BJ (cell line): ENCODE measurements at regions not wholly inside any gene's neighbourhood (a gene's known extent, or its start where the extent isn't known, plus 50 kb on each side); places are given as distances from the start of the nearest gene placed in this dataset.

Source experiments
- CTCF ChIA-PET: fragments of 350-600 bp; formaldehyde crosslinking; extraction: SDS; loops from one replicate; lab custom pipeline; 2021; ENCODE audit warnings: antibody characterized with exemption, inconsistent platforms; lab: Yijun Ruan, JAX
- POLR2A ChIA-PET: fragments of 300-600 bp; sonication (Branson Sonifier 250); formaldehyde crosslinking; extraction: SDS; loops from one replicate; lab custom pipeline; 2021; ENCODE audit warnings: antibody characterized with exemption; lab: Charles Lee
- DNase-seq: peaks from one replicate; pipeline ENCODE4 v3.0.0-alpha.2; 2011; ENCODE audit warnings: low read depth
- H3K27me3 ChIP-seq: 2 replicates; pipeline ENCODE4 v1.6.0; 2011; ENCODE audit warnings: low read length; ENCODE audit not compliant: control insufficient read depth, insufficient read depth
- H3K36me3 ChIP-seq: 2 replicates; pipeline ENCODE4 v1.5.1; 2011; ENCODE audit warnings: low read length; ENCODE audit not compliant: control insufficient read depth, insufficient read depth
- H3K4me3 ChIP-seq: 2 replicates; pipeline ENCODE4 v1.5.1; 2011; ENCODE audit warnings: low read depth, mild to moderate bottlenecking, control low read depth, low read length
- CTCF ChIP-seq: IDR thresholded peaks from 2 replicates; pipeline ENCODE4 v1.5.1; 2011; ENCODE audit warnings: low read depth, mild to moderate bottlenecking, control low read depth, inconsistent platforms, low read length, moderate library complexity; ENCODE audit not compliant: insufficient read depth

- ChIA-PET POLR2A (no interaction called here), CTCF (no interaction called here)
- Histone ChIP-seq H3K27me3 (no peaks in the 10 kb centered on the region), H3K36me3 (no peaks in the 10 kb centered on the region), H3K4me3 (no peak overlapping the region)
- no peak for DNase-seq
- no peak for TF ChIP-seq CTCF
Measured at GRCh38 chr5:163963881-163964280, 458.5 kb downstream of the MAT2B start.

GRCh38 chr5:163964671-163965070, 459.3 kb downstream of the MAT2B start:
- no peak for TF ChIP-seq CTCF
- Histone ChIP-seq H3K27me3 (no peaks in the 10 kb centered on the region), H3K4me3 (no peak overlapping the region), H3K36me3 (no peaks in the 10 kb centered on the region)
- ChIA-PET POLR2A (no interaction called here), CTCF (no interaction called here)
- DNase-seq, result no peak

- H3K27me3 ChIP-seq, result no peaks in the 10 kb centered on the region
- TF ChIP-seq CTCF, result no peak
- H3K36me3 ChIP-seq, result no peaks in the 10 kb centered on the region
- no peak overlapping the region for H3K4me3 ChIP-seq
- CTCF ChIA-PET, result no interaction called here
- POLR2A ChIA-PET, result no interaction called here
- no peak for DNase-seq
Measured at GRCh38 chr5:163967268-163967667, 461.8 kb downstream of the MAT2B start.

GRCh38 chr5:163968651-163969050, 463.2 kb downstream of the MAT2B start:
- TF ChIP-seq CTCF, result no peak
- Histone ChIP-seq H3K27me3 (no peaks in the 10 kb centered on the region), H3K36me3 (no peaks in the 10 kb centered on the region), H3K4me3 (no peak overlapping the region)
- ChIA-PET POLR2A (no interaction called here), CTCF (interaction anchor here (0.9 kb wide), 1 partner anchor 16 kb away, joined by 5 read pairs; no protein-coding TSS in a partner anchor)
- no peak for DNase-seq

- H3K36me3 ChIP-seq, result no peaks in the 10 kb centered on the region
- POLR2A ChIA-PET, result no interaction called here
- no peak for TF ChIP-seq CTCF
- no peaks in the 10 kb centered on the region for H3K27me3 ChIP-seq
- CTCF ChIA-PET, result no interaction called here
- no peak for DNase-seq
- no peak overlapping the region for H3K4me3 ChIP-seq
Measured at GRCh38 chr5:163976696-163977095, 471.3 kb downstream of the MAT2B start.
